ENCODE measurements at regions not wholly inside any gene's neighbourhood (a gene's known extent, or its start where the extent isn't known, plus 50 kb on each side); places are given as distances from the start of the nearest gene placed in this dataset.

DNA sequence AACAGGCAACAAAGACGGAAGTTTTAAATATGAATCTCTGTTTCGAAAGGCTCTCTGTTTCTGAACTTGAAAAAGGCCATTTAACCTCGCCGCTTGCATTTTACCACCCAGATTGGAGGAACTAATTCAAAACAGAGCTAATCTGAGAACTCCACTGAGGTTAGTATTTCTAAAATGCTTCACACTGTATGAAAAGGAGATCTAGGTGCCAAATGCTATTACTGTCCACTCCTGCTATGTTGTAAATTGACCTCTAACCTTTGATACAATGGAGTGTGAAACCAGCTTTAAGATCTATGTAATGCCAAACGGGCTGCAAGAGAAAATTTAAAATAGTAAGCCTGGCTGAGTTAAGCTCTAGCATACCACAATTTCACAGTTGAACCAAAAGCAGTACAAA is 364.5 kb downstream of the IRS1 start:
- no peak for DNase-seq (ENCODE audit: low spot score)

DNA sequence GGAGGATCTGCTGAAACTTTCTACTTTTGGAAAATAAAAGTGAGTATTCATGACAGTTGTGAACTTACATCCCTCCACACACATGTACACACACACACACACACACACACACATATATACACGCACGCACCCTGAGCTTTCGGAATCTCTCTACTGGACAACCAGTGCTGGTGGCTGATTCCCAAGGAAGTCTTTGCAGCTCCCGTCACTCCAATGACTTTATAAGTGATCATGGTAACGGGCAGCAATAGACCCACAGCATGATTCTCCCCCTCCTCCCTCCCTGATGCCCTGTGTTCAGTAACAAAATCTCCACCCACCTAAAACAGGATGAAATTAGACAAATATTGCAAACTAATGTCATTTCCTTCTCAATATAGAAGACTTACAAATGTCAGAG is 364.9 kb downstream of the IRS1 start:
- DNase-seq (ENCODE audit: low spot score), result no peak

GRCh38 chr2:226431288-226431948 is 368.2 kb downstream of the IRS1 start:
- no peak for DNase-seq (ENCODE audit: low spot score)

- no peak for DNase-seq (ENCODE audit: low spot score)
Observed at GRCh38 chr2:226429476-226429875, 370.1 kb downstream of the IRS1 start.

GRCh38 chr2:226427538-226428307 is 371.9 kb downstream of the IRS1 start:
- DNase-seq (ENCODE audit: low spot score), result no peak

DNA sequence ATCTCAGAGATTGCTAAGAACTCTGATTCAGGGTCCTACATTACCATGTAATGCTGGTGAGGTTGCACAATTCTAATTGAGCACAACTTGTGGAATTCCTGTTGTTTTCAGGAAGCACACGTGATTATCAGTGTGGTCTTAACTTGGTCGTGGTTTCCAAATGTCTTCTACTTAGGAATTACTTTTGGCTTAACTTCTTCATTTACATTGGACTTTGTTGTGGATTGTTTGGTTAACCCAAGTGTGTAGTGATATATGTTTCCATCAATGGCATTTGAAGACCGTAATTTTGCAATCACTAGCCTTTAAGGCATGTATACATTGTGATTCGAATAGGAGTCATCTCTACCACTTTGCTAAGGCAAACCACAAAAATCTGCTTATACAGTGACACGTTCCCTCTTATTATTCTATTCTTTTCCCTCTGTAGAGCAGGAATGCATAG is 373.3 kb downstream of the IRS1 start:
- no peak for DNase-seq (ENCODE audit: low spot score)

- no peak for DNase-seq (ENCODE audit: low spot score)
Observed at GRCh38 chr2:226424971-226425370, 374.6 kb downstream of the IRS1 start.

GRCh38 chr2:226423498-226423960 is 376.1 kb downstream of the IRS1 start:
- DNase-seq (ENCODE audit: low spot score), result no peak

GRCh38 chr2:226420646-226421045 is 379.0 kb downstream of the IRS1 start:
- DNase-seq (ENCODE audit: low spot score), result no peak

DNA sequence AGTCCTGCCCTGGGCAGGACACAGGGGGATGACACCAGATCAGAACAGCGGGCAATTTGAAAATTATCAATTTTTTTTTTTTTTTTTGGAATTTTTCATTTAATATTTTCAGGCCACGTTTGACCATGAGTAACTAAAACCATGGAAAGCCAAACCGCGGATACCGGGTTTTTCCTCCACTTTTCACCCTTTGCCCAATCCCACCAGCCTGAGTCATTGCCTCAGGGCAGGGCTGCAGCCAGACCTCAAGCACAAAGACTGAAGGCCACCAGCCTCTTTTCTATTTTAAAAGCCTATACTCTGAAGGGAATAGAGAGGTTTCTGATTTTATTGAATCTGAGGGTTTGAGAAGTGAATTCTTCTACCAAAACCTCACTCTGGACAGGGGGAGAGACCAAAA is 381.1 kb downstream of the IRS1 start:
- no peak for DNase-seq (ENCODE audit: low spot score)

DNA sequence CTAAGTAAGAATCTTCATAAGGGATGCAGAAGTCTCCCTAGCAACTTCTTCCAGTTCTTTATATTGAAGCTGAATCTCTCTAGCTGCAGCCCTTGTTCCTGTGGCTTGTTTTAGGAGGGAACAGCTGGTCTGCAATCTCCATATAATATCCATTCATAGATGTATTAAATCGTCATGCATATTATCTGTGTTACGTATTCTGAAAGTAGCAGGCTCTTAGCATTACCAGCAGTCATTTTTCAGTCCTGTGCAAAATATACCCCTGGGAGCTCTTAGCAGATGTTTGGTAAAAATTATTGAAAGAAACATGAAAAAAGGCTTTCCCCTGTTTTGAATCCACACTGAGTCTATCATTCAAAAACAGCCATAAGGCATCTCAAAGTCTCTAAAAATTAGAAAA is 385.3 kb downstream of the IRS1 start:
- DNase-seq (ENCODE audit: low spot score), result no peak

DNA sequence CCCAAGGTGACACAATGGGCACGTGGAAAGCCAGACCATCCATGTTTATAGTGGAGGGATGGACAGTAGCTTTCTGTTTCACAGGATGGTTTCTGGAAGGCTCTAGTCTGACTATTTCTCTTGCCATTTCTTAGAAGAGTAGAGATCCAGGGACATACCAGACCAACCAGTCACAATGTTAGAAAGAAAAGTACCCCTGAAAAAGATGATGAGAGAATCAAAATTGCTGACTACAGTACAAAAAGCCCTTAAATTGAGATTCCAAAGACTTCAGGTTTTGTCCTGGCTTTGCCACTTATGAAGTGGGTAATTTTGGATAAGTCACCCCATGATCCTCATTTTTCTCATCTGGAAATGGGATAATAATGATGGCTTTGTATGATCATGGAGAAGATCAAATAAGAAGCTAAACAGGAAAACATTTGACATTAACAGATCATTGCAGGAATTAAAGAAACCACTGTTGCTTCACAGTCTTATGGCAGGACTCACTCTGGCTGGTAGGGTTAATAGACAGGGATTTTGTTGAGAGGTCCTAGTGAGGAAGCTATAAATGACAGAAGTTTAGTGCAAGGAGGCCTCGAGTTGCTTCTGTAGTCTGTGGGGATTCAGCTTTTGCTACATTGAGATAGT is 386.0 kb downstream of the IRS1 start:
- DNase-seq (ENCODE audit: low spot score), result no peak

GRCh38 chr2:226411727-226412360 is 387.8 kb downstream of the IRS1 start:
- DNase-seq (ENCODE audit: low spot score), result no peak

- DNase-seq (ENCODE audit: low spot score), result no peak
Observed at GRCh38 chr2:226411205-226411604, 388.4 kb downstream of the IRS1 start.

DNA sequence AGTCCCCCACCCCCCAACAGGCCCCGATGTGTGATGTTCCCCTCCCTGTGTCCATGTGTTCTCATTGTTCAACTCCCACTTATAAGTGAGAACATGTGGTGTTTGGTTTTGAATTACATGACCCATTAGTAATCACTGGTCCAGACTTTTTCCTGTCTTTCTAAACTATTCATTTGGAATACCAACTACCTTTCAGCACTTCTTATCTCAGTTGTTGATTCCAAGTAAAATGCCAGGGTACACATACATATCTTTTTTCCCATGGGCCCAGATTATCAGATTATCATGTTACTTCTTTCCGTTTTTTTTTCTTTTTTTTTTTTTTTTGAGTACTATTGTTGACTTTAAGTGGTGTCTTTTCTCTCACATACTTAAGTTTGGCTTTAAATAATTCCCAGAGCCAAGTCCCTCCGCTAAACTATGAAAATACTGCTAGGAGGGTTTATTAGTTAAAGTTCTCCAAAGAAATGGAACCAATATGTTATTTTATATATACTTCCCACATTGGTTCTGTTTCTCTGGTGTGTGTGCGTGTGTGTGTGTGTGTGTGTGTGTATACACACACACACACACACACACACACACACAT is 389.3 kb downstream of the IRS1 start:
- DNase-seq (ENCODE audit: low spot score), result no peak

- no peak for DNase-seq (ENCODE audit: low spot score)
Observed at GRCh38 chr2:226409134-226409533, 390.5 kb downstream of the IRS1 start.

DNA sequence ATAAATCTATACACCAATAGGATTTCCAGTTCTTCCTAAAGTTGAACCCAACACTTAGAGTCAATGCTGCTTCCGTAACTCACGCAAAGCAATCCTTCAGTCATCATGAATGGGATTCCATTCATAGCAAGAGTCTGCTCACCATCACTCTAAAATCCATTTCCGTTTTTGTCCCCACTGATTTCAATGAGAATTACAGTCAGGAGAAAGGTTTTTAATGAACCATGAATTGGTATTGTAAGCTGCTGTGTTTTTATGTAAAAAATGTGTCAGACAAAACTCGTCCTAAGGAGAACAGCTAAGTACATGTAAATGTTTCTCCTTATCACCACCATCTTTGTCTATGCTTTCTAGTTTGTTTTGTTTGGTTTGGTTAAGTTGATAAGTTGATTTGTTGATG is 391.5 kb downstream of the IRS1 start:
- DNase-seq (ENCODE audit: low spot score), result no peak

DNA sequence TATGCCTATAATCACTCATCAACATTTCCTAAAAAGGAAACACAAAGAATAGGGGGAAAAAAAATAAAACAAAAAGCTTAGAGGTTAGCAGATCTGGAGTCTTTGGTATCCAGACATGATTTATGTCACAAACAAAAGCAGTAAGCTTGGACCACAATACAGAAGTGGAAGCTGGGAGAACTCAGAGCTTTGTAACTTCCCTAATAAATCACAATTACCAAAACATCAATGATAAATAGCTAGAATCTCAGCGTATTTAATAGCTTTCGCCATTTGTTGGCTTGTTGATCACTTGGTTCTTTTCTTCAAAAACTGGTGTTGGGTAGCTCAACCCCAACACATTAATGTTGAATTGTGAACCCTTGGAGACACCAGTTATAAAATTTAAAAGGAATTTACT is 392.5 kb downstream of the IRS1 start:
- DNase-seq (ENCODE audit: low spot score), result no peak

- no peak for DNase-seq (ENCODE audit: low spot score)
Observed at GRCh38 chr2:226405465-226405864, 394.2 kb downstream of the IRS1 start.

- no peak for DNase-seq (ENCODE audit: low spot score)
Observed at GRCh38 chr2:226403369-226403768, 396.3 kb downstream of the IRS1 start.

DNA sequence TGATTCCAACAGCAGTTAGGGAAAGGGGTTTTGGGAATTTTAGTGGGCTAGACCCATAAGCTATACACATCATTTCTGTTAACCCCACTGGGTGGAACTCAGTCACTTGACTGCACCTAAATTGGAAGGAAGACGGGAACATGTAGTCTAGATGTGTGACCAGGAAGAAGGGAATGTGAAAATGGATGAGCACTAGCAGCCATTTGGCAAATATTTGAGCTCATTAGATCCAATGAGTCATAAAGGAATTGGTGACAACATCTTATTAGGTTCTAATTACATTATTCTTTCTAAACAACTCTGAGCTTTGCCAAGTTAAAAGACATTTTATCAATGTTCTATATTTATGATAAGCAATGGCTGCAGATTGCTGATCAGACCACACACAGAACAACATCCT is 400.6 kb downstream of the IRS1 start:
- DNase-seq (ENCODE audit: low spot score), result no peak

- no peak for DNase-seq (ENCODE audit: low spot score)
Observed at GRCh38 chr2:226398580-226398979, 401.0 kb downstream of the IRS1 start.

Measured in ureter (tissue), 1 donor.